ENCODE measurements at regions not wholly inside any gene's neighbourhood (a gene's known extent, or its start where the extent isn't known, plus 50 kb on each side); places are given as distances from the start of the nearest gene placed in this dataset.

DNA sequence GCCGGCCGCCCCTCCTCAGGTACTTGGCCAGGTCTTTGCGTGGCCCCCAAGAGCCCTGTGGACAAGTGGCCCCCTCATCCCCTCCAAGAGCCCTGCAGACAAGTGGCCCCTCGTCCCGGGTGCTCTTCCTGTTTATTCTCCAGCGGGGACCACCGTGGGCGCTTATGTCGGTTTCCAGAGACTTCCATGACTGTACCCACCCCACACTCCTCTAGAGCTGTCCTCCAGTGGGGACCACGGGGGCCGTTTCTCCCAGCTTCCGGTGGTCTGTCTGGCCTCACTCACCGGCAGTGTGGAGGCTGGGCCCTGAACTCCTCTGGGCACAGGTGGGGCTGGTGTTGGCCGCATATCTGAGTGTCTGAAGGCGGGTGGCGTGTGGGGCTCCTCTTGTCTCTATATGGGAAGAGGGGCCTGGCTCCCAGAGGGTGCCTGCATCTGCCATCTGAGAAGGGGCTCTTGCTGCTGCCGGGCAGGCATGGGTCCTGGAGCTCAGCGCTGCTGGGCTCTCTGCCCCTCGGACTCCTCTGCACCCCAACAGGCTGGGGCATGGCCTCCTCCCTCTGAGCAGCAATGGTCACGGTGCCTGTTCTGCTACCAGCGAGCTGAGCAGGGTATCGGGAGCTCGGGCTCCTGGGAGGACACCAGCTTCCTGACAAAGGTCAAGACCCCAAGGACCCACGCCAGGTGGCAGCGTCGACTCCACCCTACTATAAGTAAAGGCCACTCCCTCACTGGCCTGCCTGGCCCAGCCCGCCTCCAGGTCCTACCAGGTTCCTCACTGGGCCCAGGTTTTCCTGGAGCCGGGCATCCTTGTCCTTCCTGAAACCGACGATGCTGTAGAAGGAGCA lies 1264.3 kb downstream of the BRD1 start:
- in situ Hi-C loops (cut with HindIII; ENCODE audit: low sequenced_read_pairs) = no loop called here
- TF ChIP-seq, protein P1, sequence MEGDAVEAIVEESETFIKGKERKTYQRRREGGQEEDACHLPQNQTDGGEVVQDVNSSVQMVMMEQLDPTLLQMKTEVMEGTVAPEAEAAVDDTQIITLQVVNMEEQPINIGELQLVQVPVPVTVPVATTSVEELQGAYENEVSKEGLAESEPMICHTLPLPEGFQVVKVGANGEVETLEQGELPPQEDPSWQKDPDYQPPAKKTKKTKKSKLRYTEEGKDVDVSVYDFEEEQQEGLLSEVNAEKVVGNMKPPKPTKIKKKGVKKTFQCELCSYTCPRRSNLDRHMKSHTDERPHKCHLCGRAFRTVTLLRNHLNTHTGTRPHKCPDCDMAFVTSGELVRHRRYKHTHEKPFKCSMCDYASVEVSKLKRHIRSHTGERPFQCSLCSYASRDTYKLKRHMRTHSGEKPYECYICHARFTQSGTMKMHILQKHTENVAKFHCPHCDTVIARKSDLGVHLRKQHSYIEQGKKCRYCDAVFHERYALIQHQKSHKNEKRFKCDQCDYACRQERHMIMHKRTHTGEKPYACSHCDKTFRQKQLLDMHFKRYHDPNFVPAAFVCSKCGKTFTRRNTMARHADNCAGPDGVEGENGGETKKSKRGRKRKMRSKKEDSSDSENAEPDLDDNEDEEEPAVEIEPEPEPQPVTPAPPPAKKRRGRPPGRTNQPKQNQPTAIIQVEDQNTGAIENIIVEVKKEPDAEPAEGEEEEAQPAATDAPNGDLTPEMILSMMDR (IDR thresholded peaks at IDR 0.05; ENCODE audit: low read depth, low read length, missing control alignments) = no peak
- H3K4me3 ChIP-seq (ENCODE audit: low read depth, low read length) = no peak overlapping the region
- no peak for DNase-seq (ENCODE audit: low read depth)

DNA sequence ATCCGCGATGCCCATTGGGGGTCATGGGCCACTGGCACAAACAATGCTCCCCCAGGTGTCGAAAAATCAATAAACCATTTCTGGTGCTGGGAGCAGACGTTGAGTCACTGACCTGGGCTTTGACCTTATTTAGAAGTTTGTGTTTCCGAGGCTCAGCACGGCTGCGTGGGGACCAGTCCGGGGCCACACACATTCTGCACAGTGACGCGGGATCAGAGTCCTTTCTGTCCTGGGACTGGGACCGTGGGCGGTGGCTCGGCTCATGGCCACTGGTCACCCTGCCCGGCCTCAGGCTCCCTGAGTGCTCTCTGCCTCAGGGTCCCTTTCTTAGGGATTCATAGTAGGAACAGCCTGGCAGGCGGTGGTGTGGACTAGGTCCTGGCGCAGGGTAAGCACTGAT lies 1266.0 kb downstream of the BRD1 start:
- in situ Hi-C loops (cut with HindIII; ENCODE audit: low sequenced_read_pairs) = no loop called here
- H3K4me3 ChIP-seq (ENCODE audit: low read depth, low read length) = no peak overlapping the region
- TF ChIP-seq, protein P1 (IDR thresholded peaks at IDR 0.05; ENCODE audit: low read depth, low read length, missing control alignments) = no peak
- no peak for DNase-seq (ENCODE audit: low read depth)

DNA sequence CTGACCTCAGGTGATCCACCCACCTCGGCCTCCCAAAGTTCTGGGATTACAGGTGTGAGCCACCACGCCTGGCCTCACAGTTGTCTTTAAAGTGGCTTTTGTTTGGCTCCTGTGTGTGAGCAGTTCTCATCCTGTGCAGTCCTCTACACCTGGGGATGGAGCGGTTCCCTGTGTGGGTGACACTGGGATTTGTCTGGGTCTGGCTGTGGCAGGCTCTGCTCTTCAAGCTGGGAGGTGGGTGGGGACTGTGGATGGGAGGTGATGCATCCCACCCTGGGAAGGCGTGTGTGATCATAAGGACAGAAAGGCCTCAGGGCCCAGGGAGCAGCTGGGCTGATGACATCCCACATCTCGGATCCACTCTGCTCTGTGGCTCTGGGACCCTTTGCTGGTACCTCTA lies 1266.8 kb downstream of the BRD1 start:
- in situ Hi-C loops (cut with HindIII; ENCODE audit: low sequenced_read_pairs) = no loop called here
- TF ChIP-seq, protein P1 (IDR thresholded peaks at IDR 0.05; ENCODE audit: low read depth, low read length, missing control alignments) = no peak
- H3K4me3 ChIP-seq (ENCODE audit: low read depth, low read length) = no peak overlapping the region
- DNase-seq (ENCODE audit: low read depth) = no peak

DNA sequence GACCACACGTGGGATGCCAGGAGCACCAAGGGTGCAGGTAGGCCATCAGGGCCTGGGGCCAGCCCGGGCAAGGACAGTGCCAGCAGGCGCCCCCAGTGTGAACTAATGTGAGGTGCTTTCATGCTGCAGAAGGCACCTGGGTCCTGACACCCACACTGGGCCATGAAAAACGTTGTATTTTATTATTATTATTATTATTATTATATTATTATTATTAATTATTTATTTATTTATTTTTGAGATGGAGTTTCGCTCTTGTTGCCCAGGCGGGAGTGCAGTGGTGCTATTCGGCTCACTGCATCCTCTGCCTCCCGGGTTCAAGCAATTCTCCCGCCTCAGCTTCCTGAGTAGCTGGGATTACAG lies 1267.3 kb downstream of the BRD1 start:
- no peak for DNase-seq (ENCODE audit: low read depth)
- TF ChIP-seq, protein P1 (IDR thresholded peaks at IDR 0.05; ENCODE audit: low read depth, low read length, missing control alignments) = no peak
- no peak overlapping the region for H3K4me3 ChIP-seq (ENCODE audit: low read depth, low read length)
- in situ Hi-C loops (cut with HindIII; ENCODE audit: low sequenced_read_pairs) = no loop called here

DNA sequence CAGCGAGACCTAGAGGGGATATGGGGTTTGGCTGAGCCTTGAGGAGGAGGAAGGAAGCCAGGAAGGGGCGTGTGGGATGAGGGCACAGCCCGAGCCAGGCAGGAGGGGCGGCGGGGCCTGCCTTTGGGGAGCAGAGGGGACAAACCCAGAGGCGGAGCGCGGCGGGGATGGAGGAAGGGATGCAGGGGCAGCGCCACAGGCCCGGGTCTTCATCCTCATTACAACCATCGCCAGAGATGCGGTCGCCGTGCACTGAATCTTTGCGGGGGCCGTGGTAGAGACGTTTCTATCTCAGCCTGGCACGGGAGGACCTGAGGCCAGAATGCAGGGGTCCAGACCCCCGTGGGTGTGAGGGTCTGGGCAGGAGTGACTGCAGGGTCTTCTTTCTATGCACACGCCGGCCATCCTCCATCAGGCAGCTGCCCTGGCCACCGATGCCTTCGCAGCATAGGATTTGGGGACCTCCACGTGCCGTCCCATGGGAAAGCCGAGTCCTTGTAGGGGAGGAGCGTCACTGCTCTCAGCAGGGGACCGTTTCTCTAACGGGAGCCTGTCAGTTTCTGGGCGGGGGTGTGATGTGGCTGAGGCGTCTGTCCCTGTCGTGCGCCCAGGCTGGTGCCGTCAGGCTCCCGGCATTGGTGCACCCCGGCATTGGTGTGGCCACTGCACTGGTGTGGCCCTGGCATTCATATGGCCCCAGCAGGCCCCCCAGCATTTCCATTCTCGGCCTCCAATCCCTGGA lies 1267.9 kb downstream of the BRD1 start:
- no peak overlapping the region for H3K4me3 ChIP-seq (ENCODE audit: low read depth, low read length)
- TF ChIP-seq, protein P1 (IDR thresholded peaks at IDR 0.05; ENCODE audit: low read depth, low read length, missing control alignments) = no peak
- in situ Hi-C loops (cut with HindIII; ENCODE audit: low sequenced_read_pairs) = no loop called here
- no peak for DNase-seq (ENCODE audit: low read depth)

GRCh38 chr22:48558606-48559402 lies 1268.9 kb downstream of the BRD1 start:
- no peak overlapping the region for H3K4me3 ChIP-seq (ENCODE audit: low read depth, low read length)
- DNase-seq (ENCODE audit: low read depth) = no peak
- TF ChIP-seq, protein P1 (IDR thresholded peaks at IDR 0.05; ENCODE audit: low read depth, low read length, missing control alignments) = no peak
- in situ Hi-C loops (cut with HindIII; ENCODE audit: low sequenced_read_pairs) = no loop called here
